Activated CD8-positive, alpha-beta memory T cell treated with anti-CD3 and anti-CD28 coated beads, Interleukin-2, amount 50 U/mL, for 4 hours (primary cell): ENCODE measurements at regions not wholly inside any gene's neighbourhood (a gene's known extent, or its start where the extent isn't known, plus 50 kb on each side); places are given as distances from the start of the nearest gene placed in this dataset.

Source experiments
- DNase-seq: peaks from one replicate; pipeline ENCODE4 v3.0.0-alpha.2; 2020

DNA sequence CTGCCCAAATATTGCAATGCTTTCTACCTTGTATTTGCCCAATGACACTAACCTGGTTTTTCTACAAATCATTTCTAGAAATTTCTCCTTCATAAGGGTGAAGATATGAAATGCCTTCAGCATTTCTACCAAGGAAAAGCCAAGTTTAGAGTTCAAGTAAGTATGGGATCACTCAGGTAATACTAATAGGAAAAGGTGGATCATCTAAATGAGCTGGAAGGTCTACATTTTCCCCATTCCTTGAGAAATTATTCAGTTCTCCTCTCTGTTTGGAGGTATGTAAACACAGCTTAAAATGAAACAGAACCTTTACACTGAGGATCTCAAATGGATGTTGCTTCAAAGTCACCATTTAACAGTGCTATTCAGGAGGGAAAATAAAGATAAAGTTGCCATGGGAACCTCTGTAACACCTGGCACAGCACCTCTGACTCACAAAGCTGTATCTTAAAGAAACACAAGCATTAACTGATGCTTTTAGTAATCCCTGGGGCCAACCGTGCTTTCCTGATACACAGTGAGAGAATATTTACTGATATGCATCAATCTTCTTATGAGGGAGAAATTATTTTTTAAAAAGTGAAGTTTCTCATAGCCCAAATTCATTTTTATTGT is 161.3 kb downstream of the DRD1 start:
- DNase-seq = no peak

DNA sequence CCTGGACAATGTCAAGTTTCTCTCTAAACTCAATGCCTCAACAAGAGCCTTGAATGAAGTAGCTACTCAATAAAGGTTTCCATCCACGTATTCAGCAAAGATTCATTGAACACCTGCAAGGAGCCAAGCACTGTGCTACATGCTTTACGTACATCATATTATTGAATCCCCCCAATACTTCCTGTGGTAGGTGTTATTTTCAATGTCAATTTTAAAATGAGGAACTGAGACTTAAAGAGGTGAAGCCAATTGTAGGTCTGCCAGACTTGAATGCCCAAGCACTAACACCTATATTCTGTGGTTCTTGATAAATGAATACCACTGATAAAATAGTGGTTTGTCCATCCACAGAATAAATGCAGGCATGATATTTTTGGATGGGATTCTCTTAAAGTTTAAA is 162.3 kb downstream of the DRD1 start:
- no peak for DNase-seq

DNA sequence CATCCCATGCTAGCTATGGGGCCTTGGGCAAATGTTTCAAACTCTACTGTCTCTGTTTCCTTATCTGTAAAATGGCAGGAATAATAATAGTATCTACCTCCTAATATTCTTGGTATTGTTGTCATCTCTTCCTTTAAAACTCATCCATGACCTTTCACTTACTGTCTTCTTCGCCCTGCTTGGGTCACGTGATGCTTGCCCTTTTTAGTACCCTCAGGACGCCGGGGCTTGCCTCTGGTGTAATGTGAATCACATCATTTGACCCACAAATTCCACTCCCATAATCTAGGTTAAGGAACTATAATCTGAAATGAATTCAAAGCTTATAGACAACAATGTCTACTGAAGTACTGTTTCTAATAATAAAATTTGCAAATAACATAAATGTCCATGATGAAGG is 162.7 kb downstream of the DRD1 start:
- no peak for DNase-seq

DNA sequence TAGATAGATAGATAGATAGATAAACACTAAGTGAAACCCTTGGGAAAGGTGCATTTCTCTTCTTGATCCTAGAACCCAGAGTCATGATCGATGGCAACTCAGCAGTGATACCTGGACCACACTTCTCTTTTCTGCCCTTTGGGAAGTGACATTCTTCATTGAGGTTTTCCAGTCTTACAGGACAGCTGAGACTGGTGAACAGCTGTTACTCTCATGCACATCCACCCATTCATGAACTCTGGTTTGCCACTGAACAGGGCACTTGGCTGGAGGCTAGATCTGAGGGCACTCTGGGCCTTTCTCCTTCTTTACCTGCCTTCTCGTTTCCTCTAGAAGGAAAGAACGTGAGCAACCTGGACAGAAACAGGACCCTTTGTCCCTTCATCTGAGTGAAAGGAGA is 164.5 kb downstream of the DRD1 start:
- no peak for DNase-seq

DNA sequence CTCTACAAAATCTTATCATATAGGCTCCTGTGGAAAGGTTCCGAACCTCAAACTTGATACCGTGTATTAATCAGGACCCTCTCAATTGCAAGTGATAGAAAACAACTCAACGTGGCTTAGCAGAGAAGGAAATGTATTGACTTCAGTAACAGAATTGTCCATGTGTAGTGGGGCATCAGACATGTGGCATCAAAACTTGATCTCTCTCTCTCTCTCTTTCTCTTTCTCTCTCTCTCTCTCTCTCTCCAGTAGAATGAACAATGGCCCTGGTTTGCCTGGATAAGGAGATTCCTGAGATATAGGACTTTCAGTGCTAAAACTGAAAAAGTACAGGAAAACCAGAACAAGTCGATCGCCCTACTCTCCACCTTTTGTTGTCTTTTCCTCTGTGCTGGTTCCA is 168.2 kb downstream of the DRD1 start:
- DNase-seq = no peak

DNA sequence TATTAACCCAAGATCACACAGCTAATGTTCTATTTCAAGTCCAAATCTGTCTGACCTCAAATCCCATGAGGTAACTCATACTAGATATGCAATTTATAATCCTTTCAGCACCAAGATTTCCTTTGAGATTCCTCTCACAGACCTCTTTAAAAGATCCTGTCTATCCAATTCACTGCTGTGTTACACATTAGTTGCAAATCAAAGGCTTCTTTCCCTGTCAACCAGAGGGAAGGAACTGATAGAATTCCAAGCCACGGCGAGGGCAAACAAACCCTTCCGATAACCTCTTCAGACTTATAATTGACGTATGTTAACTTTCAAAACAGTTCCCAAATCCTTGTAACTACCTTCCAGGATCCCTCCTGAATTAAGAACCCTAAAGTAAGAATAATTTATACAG is 168.9 kb downstream of the DRD1 start:
- no peak for DNase-seq

DNA sequence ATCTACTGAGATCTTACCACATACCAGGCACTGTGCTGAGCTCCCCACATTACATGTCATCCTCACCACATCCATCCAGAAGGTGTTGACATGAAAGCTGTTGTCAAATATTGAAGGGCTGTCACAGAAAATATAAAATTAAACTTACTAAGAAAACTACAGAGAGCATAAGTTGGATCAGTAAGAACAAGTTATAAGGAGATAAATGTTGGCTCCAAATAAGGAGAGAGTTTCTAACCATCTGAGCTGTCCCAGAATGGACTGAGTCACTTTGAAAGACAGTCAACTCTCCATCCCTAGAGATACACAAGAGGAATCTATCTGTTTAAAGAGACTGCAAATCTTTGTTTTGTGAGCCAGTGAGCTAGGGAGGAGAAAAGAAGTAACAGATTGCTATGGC is 169.8 kb downstream of the DRD1 start:
- DNase-seq = no peak

DNA sequence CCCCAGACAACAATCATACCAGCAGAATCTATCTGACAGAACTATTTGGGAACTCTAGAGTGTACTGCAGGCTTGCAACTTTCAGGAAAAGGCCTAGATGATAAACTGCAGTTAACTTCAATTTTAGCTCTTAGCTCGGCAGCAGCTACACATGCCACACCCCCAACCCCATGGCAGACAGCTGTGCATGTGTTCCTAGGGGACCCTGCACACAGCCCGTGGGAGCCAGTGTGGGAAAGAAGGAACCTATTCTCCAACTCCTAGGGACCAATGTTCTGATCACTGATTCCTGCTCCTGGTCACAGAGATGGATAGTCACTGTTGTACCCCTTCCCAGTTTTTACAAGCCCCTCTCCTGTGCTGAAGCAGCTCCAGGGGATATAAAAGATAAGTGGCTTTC is 179.6 kb downstream of the DRD1 start:
- DNase-seq = no peak

DNA sequence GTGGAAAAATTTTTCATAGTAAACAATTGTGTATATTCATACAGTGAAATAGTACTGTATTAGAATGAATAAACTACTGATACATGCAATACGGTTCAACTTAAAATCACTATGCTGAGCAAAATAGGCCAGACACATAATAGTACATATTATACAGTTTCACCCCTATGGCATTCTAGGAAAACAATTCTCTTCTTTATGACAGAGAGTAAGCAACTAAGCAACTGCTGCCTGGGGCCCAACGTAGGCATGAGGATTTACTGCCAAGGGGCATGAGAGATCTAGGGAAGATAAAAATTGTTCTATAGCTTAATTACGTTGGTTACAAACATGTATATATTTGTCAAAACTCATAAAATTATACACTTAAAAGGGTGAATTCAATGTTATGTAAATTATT is 180.2 kb downstream of the DRD1 start:
- DNase-seq = no peak

DNA sequence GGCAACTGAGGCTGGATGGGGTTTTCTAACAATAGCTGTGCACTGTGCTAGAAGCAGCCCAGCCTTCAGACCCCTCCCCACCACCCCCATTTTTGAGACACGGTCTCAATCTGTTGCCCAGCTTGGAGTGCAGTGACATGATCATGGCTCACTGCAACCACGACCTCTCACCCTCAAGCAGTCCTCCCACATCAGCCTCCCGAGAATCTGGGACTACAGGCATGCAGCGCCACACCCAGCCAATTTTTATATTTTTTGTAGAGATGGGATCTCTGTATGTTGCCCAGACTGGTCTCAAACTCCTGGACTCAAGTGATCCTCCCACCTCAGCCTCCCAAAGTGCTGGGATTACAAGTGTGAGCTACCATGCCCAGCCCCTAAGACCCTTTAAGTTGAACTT is 182.5 kb downstream of the DRD1 start:
- DNase-seq = no peak

DNA sequence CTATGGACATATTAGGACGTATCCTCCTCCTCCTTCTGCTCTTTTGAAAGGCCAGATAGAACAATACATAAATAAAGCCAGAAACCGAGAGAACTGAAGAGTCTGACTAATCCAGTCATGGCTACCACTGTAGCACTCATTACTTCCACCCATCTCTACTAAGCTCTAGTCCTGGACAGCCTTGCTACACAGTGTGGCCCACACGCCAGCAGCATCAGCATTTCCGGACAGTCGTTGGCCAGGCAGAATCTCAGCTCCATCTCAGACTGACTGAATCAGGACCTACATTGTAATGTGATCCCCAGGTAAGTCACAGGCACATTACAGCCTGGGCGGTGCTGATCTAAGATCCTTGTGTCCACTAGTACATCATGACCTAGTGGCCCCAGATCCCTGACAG is 182.9 kb downstream of the DRD1 start:
- DNase-seq = no peak

DNA sequence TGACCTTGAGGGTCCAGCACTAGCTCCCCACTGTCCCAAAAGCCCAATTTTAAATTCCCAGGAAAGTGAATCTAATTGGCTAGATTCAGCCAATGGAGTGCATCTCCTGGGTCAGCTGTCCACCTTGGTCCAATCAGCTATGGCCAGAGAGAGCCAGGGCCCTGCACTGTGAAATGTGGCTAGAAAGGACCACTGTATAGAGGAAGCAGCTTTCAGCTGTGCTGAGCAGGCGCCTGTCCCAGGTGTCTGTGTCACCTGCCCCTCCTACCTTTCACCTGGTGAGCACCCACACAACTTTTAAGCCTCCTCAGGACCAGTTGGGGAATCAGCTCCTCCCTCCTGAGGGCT is 186.2 kb downstream of the DRD1 start:
- no peak for DNase-seq

DNA sequence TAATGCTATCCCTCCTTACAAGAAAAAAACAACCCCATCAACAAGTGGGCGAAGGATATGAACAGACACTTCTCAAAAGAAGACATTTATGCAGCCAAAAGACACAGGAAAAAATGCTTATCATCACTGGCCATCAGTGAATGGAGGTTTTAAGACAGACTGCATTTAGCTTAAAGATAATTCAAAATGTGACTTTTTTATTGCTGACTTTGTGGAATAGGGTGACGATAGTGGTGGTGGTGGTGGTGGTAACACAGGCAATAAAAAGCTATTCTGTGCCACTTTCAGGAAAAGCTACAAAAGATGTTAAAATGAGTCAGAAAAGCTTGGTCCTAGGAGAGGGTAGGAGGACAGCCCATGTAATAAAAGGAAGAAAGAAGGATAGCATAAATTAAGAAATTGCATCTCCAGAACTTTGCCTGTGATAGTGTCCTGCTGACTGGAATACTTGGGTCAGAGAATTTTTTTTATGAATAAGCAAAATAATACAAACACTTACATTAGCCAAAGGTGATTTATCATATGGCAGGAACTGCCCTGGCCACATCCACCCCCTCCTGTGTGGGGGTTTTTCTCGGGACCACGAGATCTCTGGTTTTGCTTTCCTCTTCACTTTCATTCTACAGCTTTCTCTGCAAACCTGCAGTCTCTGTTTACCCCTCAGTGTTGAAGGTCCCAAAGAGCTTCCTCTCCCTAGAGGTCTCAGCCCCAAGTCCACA is 186.7 kb downstream of the DRD1 start:
- no peak for DNase-seq

DNA sequence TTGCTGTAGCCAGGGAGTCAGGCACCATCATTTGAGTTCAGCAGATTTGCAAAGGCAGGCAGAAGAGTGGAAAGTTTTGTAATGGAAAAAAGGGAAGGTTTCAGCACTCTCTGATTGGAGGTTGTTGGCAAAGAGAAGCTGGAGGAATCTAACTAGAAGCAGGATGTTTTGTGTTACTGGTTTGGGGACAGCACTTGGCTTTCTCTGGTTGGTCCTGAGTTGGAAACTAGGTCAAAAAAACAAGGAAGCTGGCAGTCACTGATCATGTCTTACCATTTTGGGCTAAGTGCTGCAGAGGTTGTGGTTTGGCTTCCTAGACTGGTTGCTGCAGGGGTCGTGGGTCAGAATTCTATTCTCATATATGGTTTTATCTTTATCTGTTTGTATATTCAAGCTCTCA is 189.8 kb downstream of the DRD1 start:
- no peak for DNase-seq

DNA sequence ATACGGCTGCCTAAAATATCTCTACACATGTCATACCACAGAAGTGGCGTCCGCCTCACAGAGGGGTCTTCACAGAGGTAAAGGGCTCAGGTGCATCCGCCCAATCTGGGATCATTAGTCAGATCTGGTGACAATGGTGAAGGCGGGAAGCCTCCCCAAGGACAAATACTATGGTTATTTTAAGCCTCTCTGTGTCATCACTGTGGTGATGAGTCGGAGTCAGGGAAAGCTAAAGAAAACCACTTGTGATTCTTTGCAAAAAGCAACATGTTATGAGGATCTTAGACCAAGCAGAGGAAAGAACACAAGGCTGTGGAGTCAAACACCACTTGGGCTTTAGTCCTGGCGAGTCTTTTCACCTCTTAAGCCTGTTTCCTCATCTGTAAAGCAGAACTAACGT is 190.4 kb downstream of the DRD1 start:
- DNase-seq = no peak

DNA sequence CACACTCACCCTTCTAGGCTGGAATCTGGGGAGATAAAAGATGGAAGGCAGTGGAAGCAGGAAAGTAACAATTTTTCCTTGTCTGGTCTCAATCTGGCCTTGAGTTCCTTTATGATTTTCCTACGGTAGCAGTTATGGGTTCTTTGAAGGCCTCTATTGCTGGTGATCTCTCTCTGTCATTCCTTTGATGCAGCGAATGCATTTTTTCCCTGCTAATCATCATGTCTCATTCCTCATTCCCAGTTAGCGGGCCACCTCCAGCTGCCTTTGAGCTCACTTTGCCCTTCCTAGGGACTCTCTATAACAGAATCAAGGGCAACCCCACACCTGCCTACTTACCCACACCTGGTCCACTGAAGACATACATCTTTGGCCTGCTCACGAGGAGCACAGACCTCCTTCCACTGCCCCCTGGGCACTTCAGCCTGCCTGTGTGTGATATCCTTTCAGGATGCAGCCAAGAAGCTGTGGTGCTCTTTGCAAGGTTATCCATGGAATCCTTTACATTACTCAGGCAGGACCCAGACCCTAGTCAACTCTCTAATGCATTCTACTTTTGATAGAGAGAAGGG is 191.7 kb downstream of the DRD1 start:
- no peak for DNase-seq

DNA sequence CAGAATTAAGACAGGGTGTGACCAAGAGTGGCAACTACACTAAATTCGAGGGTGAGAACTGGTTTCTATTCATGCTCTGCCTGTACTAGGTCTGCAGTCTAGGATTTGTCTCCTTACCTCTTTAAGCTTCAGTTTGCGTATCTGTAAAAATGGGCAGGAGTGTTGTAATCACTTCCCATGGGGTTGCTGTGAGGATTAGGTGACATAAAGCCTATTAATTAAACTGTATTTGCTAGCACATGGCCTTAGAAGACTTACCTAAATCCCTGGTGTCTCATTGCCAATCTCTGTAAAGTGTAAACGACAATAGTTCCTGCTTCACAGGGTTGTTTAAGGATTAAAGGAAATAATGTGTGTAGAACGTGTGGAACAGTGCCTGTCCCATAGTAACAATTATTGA is 193.6 kb downstream of the DRD1 start:
- DNase-seq = no peak

DNA sequence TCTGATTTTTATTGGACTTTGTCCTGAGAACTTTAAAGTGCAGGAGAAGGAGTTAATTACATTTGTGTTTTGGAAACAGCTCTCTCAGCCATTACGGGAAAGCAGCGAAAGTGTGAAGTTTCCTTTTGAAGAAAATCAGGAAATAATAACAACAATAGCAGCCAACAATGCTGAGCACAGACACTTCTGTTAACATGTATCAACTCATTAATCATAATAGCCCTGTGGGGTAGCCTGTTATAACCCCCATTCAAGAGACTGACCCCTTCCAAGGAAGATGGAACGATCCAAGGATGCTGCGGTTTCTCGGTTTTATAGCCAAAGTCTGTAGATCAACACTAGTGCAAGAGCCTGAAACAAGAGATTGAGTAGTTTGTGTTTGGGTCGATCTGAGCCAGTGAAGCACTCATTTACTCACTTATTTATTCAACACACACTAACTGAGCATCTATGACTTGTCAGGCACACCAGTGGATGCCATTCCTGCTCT is 195.5 kb downstream of the DRD1 start:
- no peak for DNase-seq

DNA sequence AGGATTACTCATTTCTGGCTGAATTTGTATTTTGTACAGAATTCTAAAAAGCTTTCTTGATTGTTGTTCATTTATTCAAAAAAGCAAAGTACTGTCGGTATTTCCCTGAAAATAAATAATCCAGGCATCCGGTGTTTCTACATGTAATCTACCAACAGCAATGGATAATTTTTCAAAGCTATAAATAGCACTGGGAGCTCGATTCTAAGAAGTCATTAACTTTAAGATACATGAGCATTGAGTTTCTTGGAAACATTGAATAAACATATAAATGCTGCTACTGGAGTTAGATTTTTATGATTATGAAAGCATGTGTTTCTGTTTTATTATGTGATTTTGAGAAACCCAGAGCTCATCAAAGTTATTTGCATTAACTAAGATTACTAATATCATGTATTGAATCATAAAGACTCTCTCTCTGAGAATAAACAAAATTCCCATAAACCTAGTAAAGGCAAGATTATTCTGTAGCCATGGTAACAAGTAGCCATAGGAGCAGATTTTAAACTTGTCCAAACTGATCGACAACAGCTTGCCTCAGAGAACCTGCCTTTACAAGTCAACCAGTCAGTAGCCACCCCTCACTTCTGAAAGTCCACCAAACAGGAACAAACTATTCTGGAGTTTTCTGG is 197.0 kb downstream of the DRD1 start:
- no peak for DNase-seq

DNA sequence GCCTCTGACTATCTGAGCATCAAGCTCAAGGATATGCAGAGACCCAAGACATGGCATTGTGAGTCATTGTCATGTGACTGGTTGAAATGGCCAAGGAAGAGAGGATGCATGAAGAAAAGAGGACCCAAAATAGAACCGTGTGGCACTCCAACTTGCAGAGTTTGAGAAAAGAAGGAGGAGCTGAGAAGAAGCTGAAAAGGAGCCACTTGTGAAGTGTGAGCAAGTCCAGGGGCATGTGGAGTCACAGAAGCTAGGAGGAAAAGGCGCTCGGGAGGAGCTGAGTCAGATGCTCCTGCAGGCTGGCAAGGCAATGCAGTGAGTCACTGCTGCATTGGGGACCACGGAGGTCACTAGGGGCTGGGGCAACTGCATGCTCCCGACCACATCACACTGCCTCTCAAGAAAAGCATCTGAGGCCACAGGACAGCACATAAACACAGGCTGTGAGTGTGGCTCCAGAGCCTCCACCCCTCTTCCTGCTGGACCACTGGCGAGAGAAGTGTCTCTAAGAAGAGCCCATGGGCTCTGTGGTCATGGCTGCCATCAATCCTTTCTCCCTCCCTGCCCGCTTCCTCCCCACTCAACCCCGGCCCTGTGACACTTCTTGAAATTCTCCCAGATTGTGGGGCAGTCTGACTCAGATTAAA is 197.6 kb downstream of the DRD1 start:
- no peak for DNase-seq

DNA sequence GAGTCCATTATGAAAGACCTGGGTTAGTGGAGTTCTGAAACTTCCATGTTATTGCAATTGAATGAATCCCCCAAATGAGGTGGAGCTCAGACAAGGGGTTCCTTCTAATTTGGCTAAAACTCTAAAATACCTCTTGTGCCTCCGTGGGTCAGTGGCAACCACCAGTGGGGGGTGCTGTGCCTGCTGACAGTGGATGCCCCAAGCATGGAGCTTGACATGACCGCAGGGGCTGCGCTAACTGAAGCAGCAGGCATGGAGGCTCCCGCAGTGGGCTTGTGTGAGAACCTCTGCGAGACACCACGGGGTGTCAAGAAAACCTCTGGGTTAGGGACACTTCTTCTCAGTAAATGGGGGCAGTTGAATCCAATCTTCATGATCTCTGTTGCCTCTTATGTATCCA is 200.5 kb downstream of the DRD1 start:
- no peak for DNase-seq

DNA sequence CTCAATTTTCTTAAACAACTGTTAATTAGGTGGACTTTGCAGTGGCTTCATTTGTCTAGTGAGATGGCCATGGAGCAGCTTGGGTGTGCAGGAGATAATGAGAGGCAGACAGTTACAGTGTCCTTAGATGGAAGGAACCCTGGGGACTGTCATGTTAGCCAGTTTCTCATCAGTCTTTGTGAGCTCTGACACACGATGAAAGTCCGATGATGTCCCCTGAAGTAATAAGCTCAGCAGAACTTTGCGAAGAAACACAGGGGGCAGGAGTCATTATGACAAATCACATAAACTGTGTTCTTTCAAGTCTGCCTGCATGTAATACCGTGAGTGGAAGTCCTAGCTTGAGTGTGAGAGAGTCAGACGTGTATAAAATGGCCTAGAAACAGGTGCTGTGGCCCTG is 201.8 kb downstream of the DRD1 start:
- no peak for DNase-seq

DNA sequence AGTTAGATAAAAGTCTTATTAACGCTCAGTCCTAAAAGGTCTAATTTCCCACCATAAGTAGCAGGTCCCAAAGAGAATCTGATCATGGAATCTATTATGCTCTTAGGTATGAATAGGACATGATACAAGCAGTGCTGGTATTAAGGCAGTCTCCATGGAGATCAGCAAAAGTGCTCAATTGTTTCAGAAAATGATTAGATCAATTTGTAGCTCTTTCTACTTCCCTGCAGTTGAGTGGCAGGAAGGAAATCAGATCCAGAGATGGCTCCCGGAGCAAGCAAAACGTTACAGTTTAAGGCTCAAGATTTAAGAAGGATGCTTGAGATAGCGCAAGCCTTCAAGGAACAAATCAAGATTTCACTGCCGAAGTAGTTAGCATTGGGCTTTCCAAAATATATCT is 205.7 kb downstream of the DRD1 start:
- DNase-seq = no peak

DNA sequence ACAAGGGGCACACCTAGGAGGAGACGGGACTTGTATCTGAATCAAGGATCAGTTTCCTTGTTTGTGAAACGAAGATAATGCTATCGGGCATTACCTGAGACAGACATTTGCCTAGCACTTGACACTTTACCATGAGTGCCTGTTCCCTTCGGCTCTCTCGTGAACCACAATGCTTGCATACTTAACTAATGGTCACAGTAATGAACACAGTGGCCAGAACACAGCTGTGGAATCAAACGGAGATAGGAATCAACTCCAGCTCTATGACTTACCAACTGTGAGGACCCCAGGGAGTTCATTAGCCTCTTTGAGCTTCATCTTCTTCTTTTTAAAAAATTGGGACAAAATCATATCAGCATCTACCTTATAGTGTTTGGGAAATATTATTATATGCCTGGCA is 207.8 kb downstream of the DRD1 start:
- DNase-seq = no peak
